Activated CD4-positive, alpha-beta memory T cell treated with anti-CD3 and anti-CD28 coated beads for 36 hours (primary cell): ENCODE measurements at regions not wholly inside any gene's neighbourhood (a gene's known extent, or its start where the extent isn't known, plus 50 kb on each side); places are given as distances from the start of the nearest gene placed in this dataset.
"Not testable (repeated sequence)": the region's sequence is repeated elsewhere in the genome, so short reads cannot be mapped to it uniquely, and the experiment has no call there.

Experiments
- CTCF ChIA-PET: fragments of 350-600 bp; sonication (Branson Sonifier 250); formaldehyde crosslinking; loops from one replicate; lab custom pipeline; 2021; ENCODE audit warnings: antibody characterized with exemption, inconsistent platforms; lab: Charles Lee
- POLR2A ChIA-PET: fragments of 350-600 bp; sonication (Branson Sonifier 250); formaldehyde crosslinking; loops from one replicate; lab custom pipeline; 2021; ENCODE audit warnings: antibody characterized with exemption; lab: Charles Lee
- DNase-seq: peaks from one replicate; pipeline ENCODE4 v3.0.0-alpha.2; 2020
- H3K27ac Mint-ChIP-seq: one replicate; pipeline ENCODE4 v1.8.0; 2021; ENCODE audit warnings: mixed read lengths
- H3K27me3 Mint-ChIP-seq: one replicate; pipeline ENCODE4 v1.8.0; 2021; ENCODE audit warnings: mixed read lengths
- H3K36me3 Mint-ChIP-seq: one replicate; pipeline ENCODE4 v1.8.0; 2021; ENCODE audit warnings: mixed read lengths
- H3K4me1 Mint-ChIP-seq: one replicate; pipeline ENCODE4 v1.8.0; 2021; ENCODE audit warnings: low read depth, mixed read lengths
- H3K4me3 Mint-ChIP-seq: one replicate; pipeline ENCODE4 v1.8.0; 2021; ENCODE audit warnings: mild to moderate bottlenecking, mixed read lengths
- H3K9me3 Mint-ChIP-seq: one replicate; pipeline ENCODE4 v1.8.0; 2021; ENCODE audit warnings: mixed read lengths
- intact Hi-C: fragments of 100-400 bp; cut with micrococcal nuclease; formaldehyde crosslinking; loops from one replicate; pipeline ENCODE4 v1.15.1; 2023

GRCh38 chr5:147095740-147096139 is 139.1 kb upstream of the STK32A start:
- no peaks in the 10 kb centered on the region for H3K4me1 Mint-ChIP-seq
- intact Hi-C loops, result no loop called here
- no peak overlapping the region for H3K27ac Mint-ChIP-seq
- ChIA-PET POLR2A (no interaction called here), CTCF (interaction anchor here (4.6 kb wide), 1 partner anchor 93 kb away, joined by 43 read pairs; no protein-coding TSS in a partner anchor)
- peaks cover 3% of the 10 kb centered on the region for H3K27me3 Mint-ChIP-seq
- H3K4me3 Mint-ChIP-seq, result no peak overlapping the region
- no peaks in the 10 kb centered on the region for H3K36me3 Mint-ChIP-seq
- no peak for DNase-seq
- no peaks in the 10 kb centered on the region for H3K9me3 Mint-ChIP-seq

GRCh38 chr5:147098233-147098790 is 136.5 kb upstream of the STK32A start:
- intact Hi-C loops, result loop anchor here (1.0 kb wide), 1 partner anchor 91 kb away; no protein-coding TSS in a partner anchor
- no peak overlapping the region for H3K4me3 Mint-ChIP-seq
- peak; percentile 9 for DNase-seq
- H3K4me1 Mint-ChIP-seq, result no peaks in the 10 kb centered on the region
- H3K36me3 Mint-ChIP-seq, result no peaks in the 10 kb centered on the region
- peaks cover 3% of the 10 kb centered on the region for H3K27me3 Mint-ChIP-seq
- CTCF ChIA-PET, result interaction anchor here (0.7 to 4.6 kb wide), 3 partner anchors 22 to 91 kb away, joined by 3 to 43 read pairs (median 3); no protein-coding TSS in a partner anchor
- no peak overlapping the region for H3K27ac Mint-ChIP-seq
- POLR2A ChIA-PET, result no interaction called here
- H3K9me3 Mint-ChIP-seq, result no peaks in the 10 kb centered on the region

GRCh38 chr5:147101659-147102369 is 133.0 kb upstream of the STK32A start:
- DNase-seq, result no peak
- no peaks in the 10 kb centered on the region for H3K9me3 Mint-ChIP-seq
- no peaks in the 10 kb centered on the region for H3K4me1 Mint-ChIP-seq
- ChIA-PET POLR2A (no interaction called here), CTCF (no interaction called here)
- no peak overlapping the region for H3K27ac Mint-ChIP-seq
- H3K36me3 Mint-ChIP-seq, result no peaks in the 10 kb centered on the region
- H3K4me3 Mint-ChIP-seq, result no peak overlapping the region
- intact Hi-C loops, result no loop called here
- H3K27me3 Mint-ChIP-seq, result no peaks in the 10 kb centered on the region

- intact Hi-C loops, result no loop called here
- no peaks in the 10 kb centered on the region for H3K27me3 Mint-ChIP-seq
- no peak overlapping the region for H3K4me3 Mint-ChIP-seq
- no peaks in the 10 kb centered on the region for H3K4me1 Mint-ChIP-seq
- no peak for DNase-seq
- no peaks in the 10 kb centered on the region for H3K9me3 Mint-ChIP-seq
- H3K36me3 Mint-ChIP-seq, result no peaks in the 10 kb centered on the region
- POLR2A ChIA-PET, result no interaction called here
- CTCF ChIA-PET, result no interaction called here
- H3K27ac Mint-ChIP-seq, result no peak overlapping the region
Observed at GRCh38 chr5:147112899-147113298, 121.9 kb upstream of the STK32A start.

- no peak for DNase-seq
- Mint-ChIP-seq H3K9me3 (no peaks in the 10 kb centered on the region), H3K27ac (no peak overlapping the region), H3K27me3 (no peaks in the 10 kb centered on the region), H3K4me3 (no peak overlapping the region), H3K4me1 (no peaks in the 10 kb centered on the region), H3K36me3 (no peaks in the 10 kb centered on the region)
- POLR2A ChIA-PET, result no interaction called here
- CTCF ChIA-PET, result no interaction called here
- intact Hi-C loops, result no loop called here
Observed at GRCh38 chr5:147113967-147114366, 120.9 kb upstream of the STK32A start.

GRCh38 chr5:147139759-147140158 is 95.1 kb upstream of the STK32A start:
- CTCF ChIA-PET, result interaction anchor here (1.4 kb wide), 1 partner anchor 49 kb away, joined by 3 read pairs; no protein-coding TSS in a partner anchor
- DNase-seq, POLR2A ChIA-PET, H3K27ac Mint-ChIP-seq, H3K27me3 Mint-ChIP-seq, H3K4me3 Mint-ChIP-seq, H3K36me3 Mint-ChIP-seq, intact Hi-C loops, H3K4me1 Mint-ChIP-seq: not testable (repeated sequence)
- H3K9me3 Mint-ChIP-seq, result peaks cover 41% of the 10 kb centered on the region

GRCh38 chr5:147140558-147140957 is 94.3 kb upstream of the STK32A start:
- no peaks in the 10 kb centered on the region for H3K4me1 Mint-ChIP-seq
- no peak overlapping the region for H3K4me3 Mint-ChIP-seq
- no peak overlapping the region for H3K27ac Mint-ChIP-seq
- ChIA-PET CTCF (interaction anchor here (1.4 kb wide), 1 partner anchor 48 kb away, joined by 3 read pairs; no protein-coding TSS in a partner anchor), POLR2A (no interaction called here)
- intact Hi-C loops, result no loop called here
- DNase-seq, result no peak
- H3K9me3 Mint-ChIP-seq, result peaks cover 41% of the 10 kb centered on the region
- peaks cover 2% of the 10 kb centered on the region for H3K27me3 Mint-ChIP-seq
- peaks cover 2% of the 10 kb centered on the region for H3K36me3 Mint-ChIP-seq

- H3K27ac Mint-ChIP-seq, H3K27me3 Mint-ChIP-seq, H3K4me3 Mint-ChIP-seq, H3K4me1 Mint-ChIP-seq, DNase-seq, POLR2A ChIA-PET, H3K36me3 Mint-ChIP-seq, intact Hi-C loops: not testable (repeated sequence)
- CTCF ChIA-PET, result interaction anchor here (1.4 kb wide), 1 partner anchor 47 kb away, joined by 3 read pairs; no protein-coding TSS in a partner anchor
- peaks cover 36% of the 10 kb centered on the region for H3K9me3 Mint-ChIP-seq
Observed at GRCh38 chr5:147141580-147141979, 93.2 kb upstream of the STK32A start.

- Mint-ChIP-seq H3K4me1 (no peaks in the 10 kb centered on the region), H3K36me3 (peaks cover 2% of the 10 kb centered on the region), H3K4me3 (no peak overlapping the region), H3K9me3 (peaks cover 23% of the 10 kb centered on the region), H3K27me3 (no peaks in the 10 kb centered on the region), H3K27ac (no peak overlapping the region)
- DNase-seq, result no peak
- intact Hi-C loops, result no loop called here
- POLR2A ChIA-PET, result no interaction called here
- CTCF ChIA-PET, result no interaction called here
Observed at GRCh38 chr5:147143215-147143614, 91.6 kb upstream of the STK32A start.

GRCh38 chr5:147145328-147145727 is 89.5 kb upstream of the STK32A start:
- ChIA-PET POLR2A (no interaction called here), CTCF (no interaction called here)
- Mint-ChIP-seq H3K4me1 (no peaks in the 10 kb centered on the region), H3K9me3 (peaks cover 4% of the 10 kb centered on the region), H3K36me3 (no peaks in the 10 kb centered on the region), H3K27me3 (no peaks in the 10 kb centered on the region), H3K4me3 (no peak overlapping the region), H3K27ac (no peak overlapping the region)
- DNase-seq, result no peak
- intact Hi-C loops, result no loop called here

- CTCF ChIA-PET, result no interaction called here
- no peak overlapping the region for H3K27ac Mint-ChIP-seq
- no peak overlapping the region for H3K4me3 Mint-ChIP-seq
- POLR2A ChIA-PET, result no interaction called here
- no peaks in the 10 kb centered on the region for H3K4me1 Mint-ChIP-seq
- H3K9me3 Mint-ChIP-seq, result no peaks in the 10 kb centered on the region
- H3K36me3 Mint-ChIP-seq, result no peaks in the 10 kb centered on the region
- H3K27me3 Mint-ChIP-seq, result no peaks in the 10 kb centered on the region
- DNase-seq, result no peak
- intact Hi-C loops, result no loop called here
Observed at GRCh38 chr5:147148715-147149114, 86.1 kb upstream of the STK32A start.

GRCh38 chr5:147152086-147152485 is 82.7 kb upstream of the STK32A start:
- intact Hi-C loops, result no loop called here
- no peak for DNase-seq
- ChIA-PET POLR2A (no interaction called here), CTCF (no interaction called here)
- no peak overlapping the region for H3K27ac Mint-ChIP-seq
- no peaks in the 10 kb centered on the region for H3K9me3 Mint-ChIP-seq
- no peaks in the 10 kb centered on the region for H3K27me3 Mint-ChIP-seq
- H3K4me3 Mint-ChIP-seq, result no peak overlapping the region
- H3K36me3 Mint-ChIP-seq, result no peaks in the 10 kb centered on the region
- H3K4me1 Mint-ChIP-seq, result no peaks in the 10 kb centered on the region
